ENCODE measurements at regions not wholly inside any gene's neighbourhood (a gene's known extent, or its start where the extent isn't known, plus 50 kb on each side); places are given as distances from the start of the nearest gene placed in this dataset.

- POLR2A ChIA-PET, result interaction anchor here (0.7 kb wide), 1 partner anchor 10 kb away, joined by 3 read pairs; no protein-coding TSS in a partner anchor
- Histone ChIP-seq H3K36me3 (ENCODE audit: insufficient read depth, low read length) (no peaks in the 10 kb centered on the region), H3K79me2 (ENCODE audit: insufficient read depth, low read depth, low read length) (no peaks in the 10 kb centered on the region), H3K4me2 (ENCODE audit: low read length) (no peak overlapping the region), H3K27ac (ENCODE audit: low read depth, low read length, poor library complexity, severe bottlenecking) (no peak overlapping the region), H3K4me3 (ENCODE audit: low read depth, low read length, poor library complexity, severe bottlenecking) (no peak overlapping the region), H3K4me1 (ENCODE audit: insufficient read depth, low read length, poor library complexity, severe bottlenecking) (no peaks in the 10 kb centered on the region), H4K20me1 (ENCODE audit: insufficient read depth, low read length) (no peaks in the 10 kb centered on the region), H3K9me3 (ENCODE audit: low read length) (no peaks in the 10 kb centered on the region), H3K9me2 (ENCODE audit: insufficient read depth, low read length) (no peaks in the 10 kb centered on the region), H2AFZ (ENCODE audit: low read length) (no peak overlapping the region)
- no TSS peak for BruUV-seq (replicated peaks)
- DNase-seq (ENCODE audit: low spot score), result no peak
- TF ChIP-seq EZH2phosphoT487 (IDR thresholded peaks at IDR 0.05; ENCODE audit: borderline replicate concordance, low read depth, low read length), result no peak
- TF ChIP-seq CTCF (conservative IDR thresholded peaks at IDR 0.05; ENCODE audit: low read length), result no peak
- CTCF ChIA-PET (ENCODE audit: unreplicated experiment), result no interaction called here
- intact Hi-C loops (cut with micrococcal nuclease; ENCODE audit: unreplicated experiment), result no loop called here
Measured at GRCh38 chr20:4299216-4299615, 50.1 kb upstream of the ADRA1D start.
